Epidermal melanocyte (primary cell): ENCODE measurements at regions not wholly inside any gene's neighbourhood (a gene's known extent, or its start where the extent isn't known, plus 50 kb on each side); places are given as distances from the start of the nearest gene placed in this dataset.
"Not testable (repeated sequence)": the region's sequence is repeated elsewhere in the genome, so short reads cannot be mapped to it uniquely, and the experiment has no call there.

Experiments
- DNase-seq: peaks from one replicate; pipeline ENCODE4 v3.0.0; 2011; ENCODE audit warnings: low spot score; ENCODE audit not compliant: insufficient read length

DNA sequence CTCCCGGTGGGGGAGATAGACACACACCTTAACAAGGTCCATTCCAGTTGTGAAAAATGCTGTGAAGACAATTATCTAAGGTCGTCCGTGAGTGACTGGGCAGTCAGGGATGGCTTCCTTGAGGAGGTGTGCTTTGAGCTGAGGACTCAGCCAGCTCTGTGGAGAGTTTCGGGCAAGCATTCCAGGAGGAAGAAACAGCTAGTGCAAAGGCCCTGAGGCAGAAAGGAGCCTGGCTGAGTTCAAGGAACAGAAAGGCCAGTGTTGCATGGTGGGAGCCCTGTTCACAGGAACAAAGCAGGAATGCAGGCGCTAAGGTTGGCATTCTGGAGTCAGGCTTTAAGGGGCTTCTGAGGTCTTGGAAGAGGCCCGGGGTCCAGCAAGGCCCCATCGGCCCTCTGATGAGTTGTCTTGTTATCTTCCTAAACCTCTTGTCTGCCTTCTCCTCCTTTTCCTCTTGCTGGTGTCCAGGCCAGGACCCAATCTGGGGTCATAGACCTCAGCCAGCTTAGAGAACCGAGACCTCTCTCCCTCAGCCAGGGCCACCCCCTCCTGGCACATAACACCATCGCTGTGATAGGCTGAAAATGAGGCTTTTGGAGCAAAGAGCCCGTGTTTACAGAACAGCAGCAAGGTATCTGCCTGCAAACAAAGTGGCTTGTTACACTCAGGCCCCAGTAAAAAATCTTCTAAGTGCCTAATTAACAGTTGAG is 270.2 kb upstream of the MVB12B start:
- DNase-seq = no peak

- DNase-seq = no peak
Observed at GRCh38 chr9:126057121-126057825, 269.4 kb upstream of the MVB12B start.

- no peak for DNase-seq
Observed at GRCh38 chr9:126058011-126058531, 268.6 kb upstream of the MVB12B start.

DNA sequence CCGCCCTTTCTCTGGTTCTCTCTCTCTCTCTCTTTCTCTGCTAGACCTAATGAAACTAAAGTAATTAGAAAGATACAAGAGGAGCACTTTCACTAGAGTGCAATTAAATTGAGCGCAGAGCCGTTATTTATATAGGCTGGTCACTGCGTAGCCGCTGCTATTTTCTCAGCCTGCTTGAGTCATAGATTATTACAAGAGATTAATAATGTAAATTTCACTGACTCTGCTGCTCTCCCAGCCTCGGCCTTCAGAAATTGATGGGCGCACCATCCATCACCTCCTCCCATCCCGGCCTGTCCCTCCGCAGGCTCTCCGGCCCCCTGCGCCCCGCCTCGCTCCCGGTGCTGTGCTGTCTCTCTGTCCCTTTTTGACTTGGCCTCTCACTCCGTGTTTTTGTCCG is 268.0 kb upstream of the MVB12B start:
- no peak for DNase-seq

- no peak for DNase-seq
Observed at GRCh38 chr9:126061575-126061974, 265.1 kb upstream of the MVB12B start.

DNA sequence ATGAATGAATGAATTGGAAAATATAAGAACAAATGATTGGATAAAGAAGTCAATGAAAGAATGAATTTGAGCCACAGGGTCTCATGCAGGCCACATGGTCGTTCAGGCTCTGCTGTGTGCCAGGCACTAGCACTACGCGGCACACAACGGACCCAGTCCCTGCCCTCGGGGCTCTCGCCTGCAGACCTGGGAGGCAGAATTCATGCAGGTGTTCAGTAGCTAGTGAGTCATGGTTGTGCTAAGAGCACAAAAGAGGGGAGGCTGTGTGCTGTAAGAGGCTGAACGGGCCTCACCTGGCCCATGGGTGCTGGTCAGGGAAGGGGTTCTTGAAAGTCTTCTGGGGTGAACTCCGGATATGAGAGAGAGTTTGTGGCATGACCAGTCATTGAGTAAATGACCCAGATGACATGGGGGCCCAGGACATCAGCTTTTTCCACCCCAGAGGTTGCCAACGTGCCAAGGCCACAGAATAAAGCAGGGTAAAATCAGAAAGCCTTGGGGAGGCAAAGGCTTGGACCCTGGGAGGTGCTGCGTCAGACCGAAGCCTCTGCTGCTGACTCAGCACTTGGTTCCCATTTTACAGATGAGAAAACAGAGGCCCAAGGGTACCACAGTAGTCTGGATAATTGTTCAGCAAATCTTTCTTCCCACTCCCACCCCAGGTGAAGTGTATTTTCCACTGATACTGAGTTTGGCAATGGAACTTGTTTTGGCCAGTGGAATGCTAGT is 264.3 kb upstream of the MVB12B start:
- no peak for DNase-seq

DNA sequence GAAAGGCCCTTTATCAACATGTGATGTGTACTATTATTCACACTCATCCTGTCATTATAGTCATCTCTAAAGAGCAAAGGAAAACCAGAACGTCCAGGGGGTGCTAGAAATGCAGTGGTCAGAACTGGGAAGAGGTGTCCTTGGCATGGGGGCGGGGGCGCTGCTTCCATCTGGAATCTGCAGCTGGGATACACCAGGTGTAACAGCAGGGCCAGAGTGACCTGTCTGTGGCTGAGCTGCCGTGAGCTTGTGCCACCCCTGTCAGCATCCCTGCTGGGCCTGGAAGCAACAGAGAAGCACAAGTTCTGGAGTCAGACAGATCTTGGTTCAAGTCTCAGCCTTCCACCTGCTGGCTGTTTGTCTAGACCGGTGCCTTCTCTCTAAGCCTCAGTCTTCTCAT is 263.3 kb upstream of the MVB12B start:
- no peak for DNase-seq

DNA sequence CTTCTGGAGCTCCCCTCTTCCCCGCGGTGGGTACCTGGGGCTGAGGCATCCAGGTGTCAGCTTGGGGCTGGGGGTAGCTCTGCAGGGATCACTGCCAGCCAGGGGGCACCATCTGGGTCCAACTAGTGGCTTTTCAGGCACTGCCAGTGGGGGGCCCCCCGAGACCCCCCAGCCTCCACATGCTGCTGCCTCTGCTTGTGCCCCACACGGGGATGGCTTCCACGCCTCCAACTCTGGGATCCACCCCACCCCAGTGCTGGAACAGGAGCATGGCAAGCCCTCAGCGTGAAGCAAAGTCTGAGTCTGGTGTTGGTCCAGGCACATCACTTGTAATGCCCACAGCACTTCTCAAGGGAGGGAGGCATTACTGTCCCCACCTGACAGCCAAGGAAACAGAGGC is 260.5 kb upstream of the MVB12B start:
- no peak for DNase-seq

DNA sequence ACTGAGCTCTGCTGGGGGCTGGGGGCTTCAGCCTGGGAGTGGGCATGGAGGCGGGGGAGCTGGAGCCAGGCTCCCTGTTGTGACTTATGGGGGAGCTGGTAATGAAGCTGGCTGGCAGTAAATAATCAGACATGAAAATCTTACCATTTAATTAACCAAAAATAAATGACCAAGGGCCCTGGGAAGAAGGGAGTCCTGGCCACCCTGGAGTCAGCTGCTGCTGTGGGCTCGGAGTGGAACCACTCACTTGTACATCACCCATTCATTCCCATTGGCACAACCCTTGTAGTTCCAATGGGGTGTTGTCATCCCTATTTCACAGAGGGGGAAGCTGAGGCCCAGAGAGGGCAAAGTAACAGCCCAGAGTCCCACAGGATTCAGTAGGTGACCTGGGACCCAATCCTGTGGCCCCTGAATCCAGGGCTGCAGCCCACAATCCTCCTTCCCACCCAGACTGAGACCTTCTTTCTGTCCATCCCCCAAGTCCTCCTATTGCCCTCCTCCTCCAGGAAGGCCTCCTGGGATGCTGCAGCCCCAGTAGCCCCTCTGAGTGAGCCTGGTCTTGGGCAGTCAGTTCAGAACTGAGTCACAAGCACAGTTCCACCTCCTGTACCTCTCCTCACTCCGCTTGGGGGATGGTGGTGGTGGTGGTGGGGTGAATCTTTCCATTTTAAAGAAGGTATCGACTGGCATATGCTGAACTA is 259.4 kb upstream of the MVB12B start:
- no peak for DNase-seq

DNA sequence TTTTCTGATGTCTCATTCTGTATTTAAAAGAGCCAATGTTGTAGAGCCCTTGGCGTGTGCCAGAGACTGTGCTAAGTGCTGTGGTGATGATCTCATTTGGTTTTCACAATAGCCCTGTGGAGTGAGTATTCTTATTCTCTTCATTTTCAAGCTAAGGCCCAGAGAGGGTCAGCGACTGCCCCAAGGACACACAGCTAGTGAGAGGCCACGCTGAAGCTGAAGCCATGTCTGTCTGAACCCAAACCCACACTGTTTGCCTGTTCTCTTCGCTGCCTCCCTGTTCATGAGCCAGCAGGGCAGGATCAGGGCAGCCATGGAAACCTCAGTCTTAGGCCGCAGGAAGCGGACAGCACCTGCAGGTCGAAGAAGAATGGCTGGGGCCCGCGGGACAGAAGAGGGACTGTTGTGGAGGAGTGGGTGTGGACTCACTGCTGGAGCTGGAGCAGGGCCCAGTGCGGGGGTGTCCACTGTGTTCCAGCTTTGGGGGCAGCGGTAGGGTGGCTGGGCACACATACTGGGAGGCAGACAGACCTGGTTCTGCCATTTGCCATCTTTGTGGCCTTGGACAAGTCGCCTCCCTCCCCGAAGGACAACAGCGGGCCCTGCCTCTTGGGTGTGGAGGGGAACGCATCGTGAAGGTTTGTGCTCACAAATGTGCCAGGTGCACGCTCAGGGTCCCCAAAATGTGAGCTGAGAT is 257.9 kb upstream of the MVB12B start:
- DNase-seq = no peak

DNA sequence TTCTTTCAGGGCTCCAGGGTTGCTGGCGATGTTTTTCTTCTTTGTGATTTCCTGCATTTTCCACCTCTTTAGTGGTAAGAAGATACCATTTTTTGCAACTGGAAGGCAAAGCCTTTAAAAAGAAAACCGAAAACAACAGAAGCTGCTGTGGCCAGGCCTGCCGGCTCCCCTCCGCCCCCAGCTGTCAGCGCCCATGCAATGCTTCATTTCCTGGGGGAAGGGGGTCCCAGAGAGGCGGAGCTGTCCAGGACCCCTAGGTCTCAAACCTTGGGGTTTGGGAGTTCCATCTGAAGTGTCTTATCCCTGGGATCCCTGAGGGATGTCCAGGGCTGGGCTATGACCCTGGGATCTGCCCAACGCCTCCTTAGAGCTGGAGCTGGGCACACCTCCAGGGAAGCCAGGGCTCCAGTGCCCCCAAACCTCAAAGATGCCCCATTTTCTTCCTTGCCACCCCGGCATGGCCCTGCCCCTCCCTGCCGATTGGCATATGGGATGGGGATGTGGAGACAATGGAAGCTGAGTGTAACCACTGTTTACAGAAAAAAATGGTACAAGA is 257.2 kb upstream of the MVB12B start:
- DNase-seq = no peak

DNA sequence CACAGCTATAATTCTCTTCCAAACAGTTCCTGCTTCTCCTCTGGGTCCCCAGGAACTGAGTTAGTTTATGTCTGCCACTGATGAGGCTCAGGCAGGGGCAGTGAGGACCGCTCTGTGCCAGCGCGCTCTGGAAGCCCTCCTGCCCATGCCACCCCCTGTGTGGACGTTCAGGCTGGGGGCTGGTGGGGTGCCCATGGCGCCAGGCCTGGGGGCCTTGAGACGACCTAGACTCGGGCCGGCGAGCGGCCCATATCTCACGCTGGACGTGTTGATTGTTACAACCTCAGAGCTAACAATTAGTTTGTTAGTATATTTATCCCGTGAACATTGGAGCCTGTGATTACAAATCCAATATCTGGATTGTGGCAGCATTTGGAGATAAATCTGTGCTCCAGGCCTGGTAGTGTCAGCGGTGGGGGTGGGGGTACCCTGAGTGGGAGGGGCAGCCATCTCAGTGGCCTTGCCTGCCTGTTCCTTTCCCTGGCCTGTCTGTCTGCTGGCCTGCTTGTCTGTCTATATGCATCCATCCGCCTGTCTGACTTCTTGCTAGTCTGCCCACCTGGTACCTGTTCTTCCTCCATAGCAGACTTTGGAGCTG is 256.5 kb upstream of the MVB12B start:
- DNase-seq = no peak

DNA sequence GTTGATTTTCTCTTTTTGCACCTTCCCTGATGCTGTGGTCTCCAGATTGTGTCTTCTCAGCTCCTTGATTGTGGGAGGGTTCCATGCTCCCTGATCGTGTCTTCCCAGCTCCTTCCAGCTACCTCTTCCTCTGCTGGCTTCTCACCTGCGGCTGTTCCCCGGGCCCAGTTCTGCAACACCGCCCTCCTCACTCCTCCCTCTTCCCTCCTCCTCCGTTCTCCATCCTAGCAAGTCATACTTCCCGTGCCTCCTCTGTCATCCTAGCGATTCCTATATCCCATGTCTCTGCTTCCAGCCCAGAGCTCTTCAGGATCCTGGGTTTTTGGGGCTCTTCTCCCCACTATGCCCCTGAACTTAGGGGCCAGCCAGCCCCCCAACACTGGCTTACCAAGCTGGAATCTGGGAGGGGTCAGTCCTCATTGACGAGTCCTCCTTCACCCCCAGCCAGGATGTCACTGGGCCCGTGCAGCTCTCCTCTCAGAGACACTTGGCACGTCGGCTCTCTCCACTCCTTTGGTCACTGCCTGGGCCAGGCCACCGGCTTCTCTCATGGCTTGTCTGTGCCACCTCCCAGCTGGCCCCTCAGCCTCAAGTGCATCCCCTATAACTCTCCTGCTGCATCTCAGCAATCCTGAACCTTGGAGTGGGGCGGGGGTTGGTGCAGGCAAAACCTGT is 255.4 kb upstream of the MVB12B start:
- DNase-seq = no peak

DNA sequence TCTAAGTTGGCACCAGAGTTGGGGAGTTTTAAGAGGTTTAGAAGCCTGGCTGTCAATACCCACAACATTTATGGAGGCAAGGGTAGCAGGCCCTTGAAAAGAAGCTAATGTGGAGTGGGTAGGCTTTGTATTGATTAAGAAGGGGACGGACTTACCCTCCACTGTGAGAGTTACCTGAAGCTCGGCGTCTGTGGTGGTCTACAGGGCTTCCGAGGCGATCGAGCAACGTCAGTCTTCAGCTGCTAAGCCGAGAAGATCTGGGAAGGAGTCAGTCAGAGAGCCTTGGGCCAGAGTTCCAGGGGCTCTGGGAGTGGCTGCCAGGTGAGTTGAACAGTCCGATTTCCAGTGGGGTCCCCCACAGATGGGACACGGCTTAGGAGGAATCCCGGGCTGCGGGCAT is 249.0 kb upstream of the MVB12B start:
- not testable (repeated sequence) for DNase-seq

GRCh38 chr9:126080641-126081040 is 246.0 kb upstream of the MVB12B start:
- no peak for DNase-seq

DNA sequence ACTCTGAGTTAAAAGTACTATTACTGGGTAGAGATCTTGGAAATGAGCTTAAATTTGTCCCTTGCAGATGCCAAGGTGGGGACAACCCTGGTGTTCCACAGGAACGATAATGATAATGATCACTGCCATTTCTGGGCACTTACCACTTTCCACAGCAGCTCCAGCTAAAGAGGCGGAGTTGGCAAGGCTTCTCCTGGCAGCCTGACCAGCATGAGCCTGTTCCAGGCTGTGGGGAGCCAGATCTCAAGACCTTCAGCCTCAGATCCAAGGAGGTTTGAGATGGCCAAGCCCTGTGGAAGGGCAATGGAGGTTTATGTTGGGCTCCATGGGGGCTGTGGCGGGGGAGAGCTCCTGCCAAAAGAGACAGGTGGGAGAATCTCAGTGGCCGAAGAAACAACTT is 244.9 kb upstream of the MVB12B start:
- DNase-seq = no peak

- DNase-seq = no peak
Observed at GRCh38 chr9:126084008-126084407, 242.6 kb upstream of the MVB12B start.

DNA sequence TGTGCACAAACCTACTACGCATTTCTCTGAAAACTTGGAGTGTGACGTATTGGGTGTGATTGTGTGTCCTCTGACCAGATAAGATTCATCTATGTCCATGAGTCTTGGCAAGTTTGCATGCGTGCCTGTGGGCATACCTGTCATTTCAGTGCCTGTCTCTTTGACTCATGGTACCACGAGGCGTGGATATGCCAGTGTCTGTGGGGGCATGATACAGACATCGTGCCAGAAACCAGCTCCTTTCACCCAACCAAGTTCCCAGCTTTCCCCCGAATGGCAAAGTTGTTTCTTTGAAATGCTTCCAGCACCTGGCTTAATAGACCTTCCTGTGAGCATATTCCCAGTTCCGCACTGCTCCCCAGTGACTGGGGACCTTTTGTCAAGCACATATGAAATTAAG is 241.9 kb upstream of the MVB12B start:
- no peak for DNase-seq

DNA sequence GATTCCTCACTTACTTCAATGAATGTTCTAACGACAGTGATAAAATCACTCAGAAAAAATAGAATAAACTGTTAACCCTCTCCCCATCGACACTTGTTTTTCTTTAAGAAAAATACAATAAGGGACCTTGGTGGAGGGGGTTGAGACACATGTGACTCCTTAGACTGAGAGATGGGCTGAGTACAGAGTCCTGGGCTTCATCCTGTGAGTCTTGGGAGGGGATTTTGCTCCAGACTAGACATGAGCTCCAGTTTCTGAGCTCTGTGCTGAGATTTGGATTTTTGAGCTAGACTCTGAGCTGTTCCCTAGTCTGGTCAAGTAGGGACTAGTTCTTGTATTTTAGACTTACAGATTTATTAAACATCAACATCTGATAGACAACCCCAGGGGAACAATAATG is 241.5 kb upstream of the MVB12B start:
- DNase-seq = no peak

DNA sequence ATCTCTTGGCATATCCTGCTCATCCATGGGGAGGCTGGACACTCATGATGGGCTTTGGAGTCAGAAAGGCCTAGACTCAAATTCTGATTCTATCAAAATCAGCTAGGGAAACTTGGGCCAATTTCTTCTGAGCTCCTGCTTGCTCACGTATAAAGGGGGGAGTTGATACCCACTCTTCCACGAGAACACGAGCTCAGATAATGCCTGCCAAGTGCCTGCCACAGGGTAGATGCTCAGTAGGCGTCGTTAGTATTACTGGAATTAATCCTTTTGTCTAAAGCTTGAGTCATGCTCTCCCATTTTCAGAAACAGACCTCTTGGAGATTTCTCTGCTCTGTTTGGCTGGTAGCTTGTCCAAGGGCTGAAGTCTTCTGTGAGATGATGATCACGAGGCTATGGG is 238.3 kb upstream of the MVB12B start:
- DNase-seq = no peak
